ENCODE measurements at regions not wholly inside any gene's neighbourhood (a gene's known extent, or its start where the extent isn't known, plus 50 kb on each side); places are given as distances from the start of the nearest gene placed in this dataset.
"Not testable (repeated sequence)": the region's sequence is repeated elsewhere in the genome, so short reads cannot be mapped to it uniquely, and the experiment has no call there.

DNA sequence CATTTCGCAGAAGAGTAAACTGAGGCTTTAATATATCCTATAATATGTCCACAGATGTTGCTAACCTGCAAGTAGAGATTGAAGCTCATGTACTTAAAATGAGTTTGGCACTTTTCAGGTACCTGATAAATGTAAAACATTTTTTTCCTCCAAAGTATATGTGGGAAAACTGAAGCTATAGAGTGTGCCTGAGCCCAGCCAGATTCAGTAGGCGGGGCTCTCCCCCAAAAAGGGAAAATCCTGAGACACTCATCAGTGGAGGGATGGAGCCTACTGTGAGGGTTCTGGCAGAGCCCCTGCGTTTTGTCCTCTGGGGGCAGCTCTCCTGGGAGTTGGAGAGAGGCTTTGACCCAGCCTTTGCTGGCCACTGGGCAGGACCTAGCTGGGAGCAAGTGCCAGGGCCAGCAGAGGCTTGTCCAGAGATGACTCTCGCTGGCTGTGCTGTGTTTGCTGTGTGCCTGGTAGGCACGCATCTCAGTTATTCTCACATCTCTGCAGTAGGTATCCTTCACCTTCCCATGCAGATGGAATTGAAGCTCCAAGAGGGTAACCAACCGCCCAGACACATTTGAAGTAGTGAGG lies 81.1 kb upstream of the SPRY4 start:
- DNase-seq (ENCODE audit: low spot score) = no peak

GRCh38 chr5:142405023-142405422 lies 80.2 kb upstream of the SPRY4 start:
- no peak for DNase-seq (ENCODE audit: low spot score)

DNA sequence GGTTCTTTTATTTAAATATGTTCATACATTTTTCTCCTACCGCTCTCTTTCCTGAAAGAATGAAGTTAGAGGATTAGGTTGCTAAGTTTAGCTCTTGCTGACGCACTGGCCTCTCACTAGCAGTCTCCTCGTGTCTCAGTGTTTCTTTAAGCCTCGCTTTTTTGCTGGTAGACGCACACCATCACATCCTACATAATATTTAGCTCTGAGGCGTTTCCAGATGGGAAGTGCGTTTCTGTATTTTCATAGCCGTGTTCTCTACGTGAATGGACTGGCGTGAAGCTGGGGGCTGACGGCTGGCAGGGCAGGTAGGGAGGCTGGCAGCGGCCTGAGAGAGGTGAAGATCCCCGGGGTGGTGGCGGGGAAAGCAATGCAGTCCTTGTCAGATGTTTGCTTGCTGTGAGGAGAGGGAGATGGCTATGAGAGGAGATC lies 79.2 kb upstream of the SPRY4 start:
- no peak for DNase-seq (ENCODE audit: low spot score)

DNA sequence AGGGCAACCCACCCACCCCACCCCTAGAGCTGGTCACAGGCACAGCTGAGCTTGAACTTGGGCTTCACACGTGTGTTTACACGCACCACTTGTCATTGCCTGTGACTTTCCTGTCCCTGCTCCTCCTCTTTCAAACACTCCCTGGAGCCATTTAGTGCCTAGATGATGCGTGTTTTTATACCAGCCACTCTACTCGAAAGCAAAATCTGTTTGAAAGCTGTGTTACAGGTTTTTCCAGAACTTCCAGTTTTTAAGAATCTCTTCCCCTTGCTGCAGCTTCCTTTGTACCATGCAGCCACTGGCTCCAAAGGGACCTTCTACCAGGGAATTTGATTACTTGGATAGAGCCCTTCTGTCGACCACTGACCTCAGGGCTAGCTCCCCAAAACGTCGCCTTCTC lies 78.8 kb upstream of the SPRY4 start:
- no peak for DNase-seq (ENCODE audit: low spot score)

DNA sequence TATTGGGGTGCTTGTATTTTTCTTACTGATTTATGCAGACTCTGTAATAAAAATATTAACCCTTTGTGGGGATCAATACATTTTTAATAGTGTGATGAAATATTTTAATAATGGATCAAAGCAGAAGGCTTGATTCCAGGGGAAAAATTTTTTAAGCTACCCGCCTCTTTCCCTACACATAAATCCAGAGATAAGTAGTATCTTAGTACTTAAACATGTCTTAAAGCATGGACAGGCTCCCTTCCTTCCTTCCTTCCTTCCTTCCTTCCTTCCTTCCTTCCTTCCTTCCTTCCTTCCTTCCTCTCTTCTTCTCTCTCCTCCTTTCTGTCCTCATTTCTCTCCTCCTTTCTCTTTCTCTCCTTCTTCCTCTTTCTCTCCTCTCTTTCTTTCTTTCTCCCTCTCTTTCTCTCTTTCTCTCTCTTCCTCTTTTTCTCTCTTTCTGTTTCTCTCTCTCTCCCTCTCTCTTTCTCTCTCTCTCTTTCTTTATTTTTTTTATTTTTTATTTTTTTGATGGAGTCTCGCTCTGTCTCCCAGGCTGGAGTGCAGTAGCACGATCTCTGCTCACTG lies 78.0 kb upstream of the SPRY4 start:
- DNase-seq (ENCODE audit: low spot score) = no peak

DNA sequence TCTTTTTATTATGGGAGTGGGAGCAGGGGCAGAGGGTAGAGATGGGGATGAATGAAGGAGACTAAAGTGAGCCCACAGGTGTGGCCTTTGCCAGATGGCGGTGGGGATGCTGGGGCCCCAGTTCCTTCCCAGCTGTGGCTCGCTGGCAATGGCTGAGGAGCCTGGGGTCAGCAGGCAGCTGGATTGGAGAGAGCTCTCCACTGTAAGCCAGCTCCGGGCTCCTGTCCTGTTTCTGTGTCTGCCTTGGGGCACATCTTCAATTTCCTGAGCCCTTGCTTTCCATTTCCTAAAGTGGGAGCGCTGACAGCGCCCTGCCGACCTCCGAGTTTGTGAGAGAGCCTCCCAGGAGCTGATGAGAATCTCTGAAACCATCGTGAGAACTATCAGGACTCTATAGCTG lies 75.6 kb upstream of the SPRY4 start:
- no peak for DNase-seq (ENCODE audit: low spot score)

DNA sequence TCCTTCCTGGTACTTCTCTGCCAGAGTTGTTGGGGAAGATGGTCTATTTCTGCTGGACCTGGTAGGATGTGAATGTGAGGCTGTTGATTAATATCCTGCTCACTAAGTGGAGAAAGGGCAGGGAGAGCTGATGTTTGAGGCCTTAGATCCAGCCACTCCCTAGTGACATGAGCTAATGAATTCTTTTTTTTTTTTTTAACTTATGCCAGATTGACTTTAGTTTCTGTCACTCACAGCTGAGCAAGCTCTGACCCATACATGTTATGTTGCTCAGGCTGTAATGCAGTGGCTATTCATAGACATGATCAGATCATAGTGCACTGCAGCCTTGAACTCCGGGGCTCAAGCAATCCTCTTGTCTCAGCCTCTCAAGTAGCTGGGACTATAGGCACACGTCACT lies 75.1 kb upstream of the SPRY4 start:
- DNase-seq (ENCODE audit: low spot score) = no peak

DNA sequence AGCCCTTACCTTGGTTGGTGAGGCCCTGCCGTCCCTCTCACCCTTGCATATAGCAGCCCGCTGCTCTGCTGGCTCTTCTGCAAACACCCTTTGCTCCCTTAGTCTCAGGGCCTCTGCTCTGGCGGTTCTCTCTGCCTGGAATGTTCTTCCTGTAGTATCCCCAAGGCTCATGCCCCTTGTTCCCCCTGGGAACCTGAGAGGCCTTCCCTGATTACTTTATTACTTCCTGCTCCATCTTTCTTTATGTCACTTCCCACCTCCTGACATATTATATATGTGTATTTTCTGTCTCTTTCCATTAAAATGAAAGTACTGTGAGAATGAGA lies 73.9 kb upstream of the SPRY4 start:
- DNase-seq (ENCODE audit: low spot score) = no peak

DNA sequence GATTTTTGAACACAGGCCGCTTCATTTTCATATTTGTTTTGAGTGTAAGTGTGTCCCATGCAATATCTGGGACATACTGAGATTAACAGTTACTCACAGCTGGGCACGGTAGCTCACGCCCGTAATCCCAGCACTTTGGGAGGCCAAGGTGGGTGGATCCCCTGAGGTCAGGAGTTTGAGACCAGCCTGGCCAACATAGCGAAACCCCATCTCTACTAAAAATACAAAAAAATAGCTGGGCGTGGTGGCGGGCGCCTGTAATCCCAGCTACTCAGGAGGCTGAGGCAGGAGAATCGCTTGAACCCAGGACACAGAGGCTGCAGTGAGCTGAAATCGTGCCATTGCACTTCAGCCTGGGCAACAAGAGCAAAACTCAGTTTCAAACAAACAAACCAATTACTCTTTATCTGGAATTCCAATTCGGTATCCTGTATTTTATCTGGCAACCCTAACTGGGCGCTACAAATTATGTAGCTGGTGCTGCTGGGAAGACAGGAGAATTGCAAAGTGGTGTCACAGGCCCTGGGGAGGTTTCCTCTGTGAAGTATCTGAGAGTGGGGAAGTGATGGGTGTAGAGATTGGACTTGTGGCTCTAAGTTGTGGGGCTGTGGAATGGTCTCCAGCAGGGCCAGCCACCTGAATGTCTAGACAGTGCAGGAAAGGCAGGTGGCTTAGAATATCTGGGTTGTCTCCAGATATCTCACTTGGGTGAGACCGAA lies 73.3 kb upstream of the SPRY4 start:
- not testable (repeated sequence) for DNase-seq (ENCODE audit: low spot score)

- no peak for DNase-seq (ENCODE audit: low spot score)
Measured at GRCh38 chr5:142397178-142397577, 72.4 kb upstream of the SPRY4 start.

GRCh38 chr5:142396436-142397038 lies 71.7 kb upstream of the SPRY4 start:
- DNase-seq (ENCODE audit: low spot score) = no peak

DNA sequence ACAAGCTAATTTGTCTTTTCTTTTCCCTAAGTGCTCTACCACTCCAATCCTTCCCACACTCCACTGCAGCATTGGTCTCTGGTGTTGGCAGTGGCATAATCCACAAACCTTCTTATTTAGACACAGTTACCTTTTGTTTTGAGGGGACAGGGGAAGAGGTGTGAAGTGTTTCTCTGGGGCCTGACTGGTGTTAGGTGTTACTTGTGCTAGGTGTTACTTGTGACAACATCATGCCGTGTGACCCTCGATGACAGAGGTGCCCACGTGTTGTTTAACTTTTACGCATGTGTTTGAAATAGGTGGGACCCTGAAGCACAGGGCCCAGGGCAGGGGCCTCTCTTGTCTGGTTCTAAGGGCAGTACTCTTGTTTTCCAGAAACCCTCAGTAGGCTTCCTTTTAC lies 70.5 kb upstream of the SPRY4 start:
- no peak for DNase-seq (ENCODE audit: low spot score)

DNA sequence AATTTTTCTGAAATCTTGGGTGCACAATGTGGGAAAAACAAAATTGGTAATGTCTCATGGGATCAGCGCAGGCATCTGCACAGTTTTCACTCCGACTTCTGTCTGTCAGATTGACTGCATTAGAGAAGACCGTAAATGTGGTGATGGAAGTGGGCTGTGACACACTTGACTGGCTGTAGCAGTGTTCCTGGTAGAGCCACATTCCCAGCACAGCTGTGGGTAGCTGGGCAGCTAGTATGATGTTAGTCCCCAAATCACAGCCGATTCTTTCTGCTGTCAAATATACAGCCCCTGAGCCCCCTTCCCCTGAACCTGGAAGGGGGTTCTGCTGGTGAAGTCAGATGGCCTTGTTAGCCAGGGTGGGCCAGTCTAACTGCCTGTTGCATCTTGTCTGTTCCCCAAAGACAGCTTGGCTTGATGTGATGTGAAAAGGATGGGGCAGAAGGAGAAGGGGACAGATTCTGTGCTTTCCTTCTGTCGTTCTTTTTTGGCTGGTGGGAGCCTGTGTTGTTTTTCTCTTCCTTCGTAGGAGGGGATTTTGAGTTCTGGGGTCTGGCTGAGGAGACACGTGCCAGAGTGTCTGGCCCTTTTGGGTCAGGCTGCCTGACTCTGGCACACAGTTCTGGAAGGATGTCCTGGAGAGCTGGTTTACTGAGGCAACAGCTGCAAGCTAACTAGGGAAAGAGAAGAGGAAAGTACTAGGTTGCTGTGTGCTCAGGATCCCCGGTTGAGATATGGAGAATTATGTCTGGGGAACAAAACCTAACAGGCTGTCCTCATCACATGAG lies 66.4 kb upstream of the SPRY4 start:
- no peak for DNase-seq (ENCODE audit: low spot score)

DNA sequence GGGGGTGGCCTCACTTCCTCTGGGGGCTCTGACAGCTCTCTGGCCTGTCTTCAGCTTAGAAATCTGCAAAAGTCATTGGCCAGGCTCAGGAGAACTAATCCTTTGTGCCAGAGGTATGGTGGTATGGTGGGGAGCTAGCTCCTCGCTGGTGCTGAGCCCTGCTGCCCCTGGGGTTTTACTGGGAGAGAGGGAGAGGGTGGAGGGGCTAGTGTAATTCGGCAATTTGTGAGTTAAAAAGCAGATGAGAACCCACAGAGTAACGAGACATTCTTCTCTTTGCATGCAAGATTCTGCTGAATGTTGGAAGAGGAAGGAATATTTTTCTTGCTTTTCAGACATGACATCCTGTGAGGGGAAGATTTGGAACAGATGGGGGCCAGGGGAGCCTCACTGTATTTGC lies 65.5 kb upstream of the SPRY4 start:
- DNase-seq (ENCODE audit: low spot score) = no peak

GRCh38 chr5:142388696-142389095 lies 63.9 kb upstream of the SPRY4 start:
- no peak for DNase-seq (ENCODE audit: low spot score)

DNA sequence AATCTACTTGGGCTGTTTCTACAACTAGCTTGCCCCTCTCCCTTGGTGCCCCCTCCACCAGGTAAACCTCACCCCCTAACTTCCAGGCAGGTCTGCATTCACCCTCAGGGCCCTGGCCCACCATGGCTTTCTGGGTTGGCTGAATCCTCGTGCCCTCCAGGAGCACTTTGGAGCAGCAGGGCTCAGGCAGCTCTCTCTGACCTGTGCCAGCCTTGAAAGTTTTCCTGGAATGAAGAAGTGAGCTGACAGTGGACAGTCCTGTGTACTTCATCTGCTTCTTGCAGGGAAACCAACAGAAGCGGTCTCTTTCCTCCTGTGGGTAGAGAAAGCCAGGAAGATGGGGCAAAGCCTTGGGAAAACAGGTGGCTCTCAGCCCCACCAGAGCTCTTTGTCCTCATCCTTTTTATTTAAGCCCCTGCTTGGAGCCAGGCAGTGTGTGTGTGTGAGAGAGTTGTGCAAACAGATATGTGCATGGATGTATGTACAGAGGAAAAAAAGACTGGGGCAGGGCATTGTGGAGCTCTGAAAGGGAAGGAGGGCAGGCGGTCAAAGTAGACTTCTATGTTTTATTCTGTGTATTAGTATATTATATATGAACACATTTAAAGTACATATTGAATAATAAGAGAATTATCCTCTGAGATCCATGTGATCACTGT lies 62.3 kb upstream of the SPRY4 start:
- DNase-seq (ENCODE audit: low spot score) = no peak

DNA sequence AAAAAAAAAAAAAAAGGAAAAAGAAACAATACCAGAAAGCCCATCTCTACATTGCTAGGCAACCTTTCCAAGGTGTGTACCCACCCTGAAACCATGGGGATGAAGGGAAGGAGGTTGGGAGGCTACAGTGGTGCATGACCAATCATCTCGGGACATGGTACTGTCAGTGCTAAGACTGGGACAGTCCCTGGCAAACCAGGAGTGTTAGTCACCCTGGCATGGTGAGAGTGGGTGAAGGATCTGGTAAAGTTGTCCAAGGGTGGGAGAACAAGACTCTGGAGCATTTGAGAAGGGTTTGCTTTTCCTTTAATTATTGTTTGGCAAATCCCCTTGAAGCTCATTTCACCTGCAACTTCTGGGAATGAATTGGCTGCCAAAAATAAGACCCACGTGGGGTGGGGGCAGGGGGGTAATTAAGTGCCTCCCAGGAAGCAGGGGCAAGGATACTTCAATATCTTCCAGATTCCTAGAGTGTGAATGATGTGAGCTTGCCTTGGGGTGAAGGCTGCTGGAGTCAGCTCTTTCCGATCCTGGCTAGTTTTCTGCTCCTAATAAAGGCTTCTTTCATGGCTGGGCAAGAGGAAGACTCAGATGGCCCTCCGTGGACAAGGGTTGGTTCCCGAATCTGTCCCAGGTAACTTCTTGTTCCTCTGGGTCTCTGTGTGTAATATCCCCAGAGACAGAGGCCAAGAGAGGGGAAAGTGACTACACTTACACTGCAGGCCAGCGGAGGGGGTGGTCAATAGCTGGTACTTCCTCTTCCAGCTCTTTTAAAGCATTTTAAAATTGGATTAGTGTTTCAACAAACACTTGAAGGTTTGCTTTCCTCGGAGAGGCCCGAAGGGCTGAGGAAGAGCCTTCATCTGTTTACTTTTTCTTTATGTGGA lies 61.6 kb upstream of the SPRY4 start:
- DNase-seq (ENCODE audit: low spot score) = no peak

DNA sequence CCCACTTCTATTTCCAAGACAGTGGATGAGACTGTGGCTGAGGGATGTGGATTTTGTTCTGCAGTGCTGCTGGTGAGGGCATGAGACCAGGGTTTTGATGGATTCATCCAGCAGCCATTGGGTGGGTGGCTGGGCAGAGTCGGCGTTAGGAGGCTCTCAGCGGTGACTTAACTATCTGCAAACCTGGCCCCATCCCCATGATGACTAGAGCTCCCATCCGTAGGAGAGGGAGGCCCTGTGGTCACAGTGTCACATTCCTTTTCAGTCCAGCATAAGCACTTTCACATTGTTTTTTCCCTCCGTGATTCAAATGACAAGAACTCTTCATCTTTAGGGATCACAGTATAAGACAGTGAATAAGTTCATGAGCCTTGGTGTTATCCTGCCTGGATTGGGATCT lies 60.4 kb upstream of the SPRY4 start:
- no peak for DNase-seq (ENCODE audit: low spot score)

GRCh38 chr5:142384014-142384413 lies 59.2 kb upstream of the SPRY4 start:
- no peak for DNase-seq (ENCODE audit: low spot score)

DNA sequence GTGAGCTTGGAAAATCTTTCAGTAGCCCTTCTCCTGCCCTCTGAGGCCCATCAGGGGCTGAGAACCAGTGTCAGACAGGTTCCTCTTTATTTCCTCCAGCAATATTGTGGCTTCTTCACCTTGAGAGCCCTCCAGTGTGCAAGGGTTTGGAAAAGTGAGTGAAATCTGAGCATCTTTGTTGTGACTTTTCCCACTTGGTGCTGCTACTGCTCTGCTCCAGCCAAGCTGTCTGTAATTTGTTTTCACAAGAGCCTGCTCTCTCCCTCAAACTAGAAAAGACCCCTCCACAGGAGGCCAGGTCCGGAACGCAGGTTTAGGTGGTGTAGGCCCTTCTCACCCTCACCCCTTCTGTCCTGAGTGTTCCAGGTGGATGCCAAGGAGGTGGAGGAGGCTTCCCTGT lies 57.4 kb upstream of the SPRY4 start:
- DNase-seq (ENCODE audit: low spot score) = no peak

Measured in mucosa of gallbladder (tissue), 1 donor.